Left ventricle myocardium superior (tissue), 1 donor: ENCODE measurements at regions not wholly inside any gene's neighbourhood (a gene's known extent, or its start where the extent isn't known, plus 50 kb on each side); places are given as distances from the start of the nearest gene placed in this dataset.
A peak's percentile ranks its signal among the peaks of the same experiment; 100 is the strongest.
"Not testable (repeated sequence)": the region's sequence is repeated elsewhere in the genome, so short reads cannot be mapped to it uniquely, and the experiment has no call there.

Experiments
- ATAC-seq: fragments of 200-7000 bp; cut with Tn5 transposase; one replicate; pipeline ENCODE4 v1.9.1; 2020; ENCODE audit warnings: mild to moderate bottlenecking, moderate library complexity
- DNase-seq: peaks from one replicate; pipeline ENCODE4 v3.0.0-alpha.2; 2020
- intact Hi-C: fragments of 100-400 bp; cut with micrococcal nuclease; formaldehyde crosslinking; loops from one replicate; pipeline ENCODE4 v1.11.0; 2022
- donor health status: DM: no; HTN: yes; CAD: no; lungs with severe emphysema.

GRCh38 chr22:18356326-18356725, 161.6 kb downstream of the GGTLC3 start:
- ATAC-seq, intact Hi-C loops: not testable (repeated sequence)
- DNase-seq: peak; percentile 18
